H9 (cell line): ENCODE measurements at regions not wholly inside any gene's neighbourhood (a gene's known extent, or its start where the extent isn't known, plus 50 kb on each side); places are given as distances from the start of the nearest gene placed in this dataset.

ENCODE experiments used
- DNase-seq: peaks from one replicate; pipeline ENCODE4 v3.0.0-alpha.2; 2017
- H2AFZ ChIP-seq: one replicate; pipeline ENCODE4 v1.6.1; 2013; ENCODE audit warnings: mild to moderate bottlenecking, low read length, control low read depth, moderate library complexity
- H2AK5ac ChIP-seq: 2 replicates; pipeline ENCODE4 v1.6.1; 2013; ENCODE audit warnings: low read length, control low read depth, mixed read lengths; ENCODE audit not compliant: insufficient read length
- H2BK120ac ChIP-seq: one replicate; pipeline ENCODE4 v1.6.1; 2013; ENCODE audit warnings: low read depth, mild to moderate bottlenecking, low read length, control low read depth, inconsistent platforms; ENCODE audit not compliant: poor library complexity, severe bottlenecking
- H2BK12ac ChIP-seq: 2 replicates; pipeline ENCODE4 v1.6.1; 2013; ENCODE audit warnings: low read length, control low read depth, mixed read lengths, low read depth; ENCODE audit not compliant: insufficient read length
- H2BK15ac ChIP-seq: 2 replicates; pipeline ENCODE4 v1.6.1; 2013; ENCODE audit warnings: low read depth, low read length, control low read depth
- H2BK20ac ChIP-seq: one replicate; pipeline ENCODE4 v1.6.1; 2013; ENCODE audit warnings: low read depth, mild to moderate bottlenecking, low read length, control low read depth, inconsistent platforms; ENCODE audit not compliant: poor library complexity, severe bottlenecking
- H2BK5ac ChIP-seq: 2 replicates; pipeline ENCODE4 v1.6.1; 2013; ENCODE audit warnings: low read length, control low read depth, mixed read lengths; ENCODE audit not compliant: insufficient read length
- H3K14ac ChIP-seq: 2 replicates; pipeline ENCODE4 v1.6.1; 2013; ENCODE audit warnings: low read length, control low read depth; ENCODE audit not compliant: insufficient read depth
- H3K18ac ChIP-seq: 2 replicates; pipeline ENCODE4 v1.6.1; 2013; ENCODE audit warnings: low read depth, mild to moderate bottlenecking, mixed read lengths, low read length, control low read depth; ENCODE audit not compliant: insufficient read length
- H3K23ac ChIP-seq: 2 replicates; pipeline ENCODE4 v1.6.1; 2013; ENCODE audit warnings: low read length, control low read depth, mixed read lengths, low read depth; ENCODE audit not compliant: insufficient read length
- H3K23me2 ChIP-seq: 2 replicates; pipeline ENCODE4 v1.6.1; 2013; ENCODE audit warnings: low read depth, mild to moderate bottlenecking, mixed read lengths, low read length, control low read depth; ENCODE audit not compliant: insufficient read length, poor library complexity, severe bottlenecking
- H3K27ac ChIP-seq: 2 replicates; pipeline ENCODE4 v1.5.1; 2013; ENCODE audit warnings: low read length, control low read depth, mixed read lengths, low read depth; ENCODE audit not compliant: insufficient read length
- H3K27me3 ChIP-seq: 2 replicates; pipeline ENCODE4 v1.6.1; 2013; ENCODE audit warnings: low read length, control low read depth, inconsistent platforms; ENCODE audit not compliant: insufficient read depth
- H3K4ac ChIP-seq: 2 replicates; pipeline ENCODE4 v1.6.1; 2013; ENCODE audit warnings: low read depth, mild to moderate bottlenecking, control low read depth, inconsistent platforms, low read length, moderate library complexity
- H3K4me1 ChIP-seq: 2 replicates; pipeline ENCODE4 v1.6.1; 2013; ENCODE audit warnings: low read length, control low read depth, inconsistent platforms; ENCODE audit not compliant: insufficient read depth
- H3K4me2 ChIP-seq: 2 replicates; pipeline ENCODE4 v1.6.1; 2013; ENCODE audit warnings: low read length, control low read depth, mixed read lengths; ENCODE audit not compliant: insufficient read length, insufficient read depth
- H3K56ac ChIP-seq: 2 replicates; pipeline ENCODE4 v1.6.1; 2013; ENCODE audit warnings: low read depth, mild to moderate bottlenecking, mixed read lengths, low read length, control low read depth; ENCODE audit not compliant: insufficient read length
- H3K79me1 ChIP-seq: 2 replicates; pipeline ENCODE4 v1.6.1; 2013; ENCODE audit warnings: low read depth, mild to moderate bottlenecking, moderate library complexity, low read length, control low read depth, inconsistent platforms; ENCODE audit not compliant: insufficient read depth, poor library complexity, severe bottlenecking
- H3K79me2 ChIP-seq: 2 replicates; pipeline ENCODE4 v1.6.1; 2013; ENCODE audit warnings: low read length, control low read depth, inconsistent platforms; ENCODE audit not compliant: insufficient read depth
- H3K9ac ChIP-seq: 2 replicates; pipeline ENCODE4 v1.6.1; 2013; ENCODE audit warnings: low read length, control low read depth, mixed read lengths; ENCODE audit not compliant: insufficient read length; ENCODE audit errors: extremely low read depth
- H3K9me3 ChIP-seq: one replicate; pipeline ENCODE4 v1.6.1; 2013; ENCODE audit warnings: low read depth, low read length, inconsistent platforms; ENCODE audit not compliant: control insufficient read depth
- H3T11ph ChIP-seq: one replicate; pipeline ENCODE4 v1.6.1; 2013; ENCODE audit warnings: mild to moderate bottlenecking, low read length, control low read depth, inconsistent platforms
- H4K20me1 ChIP-seq: one replicate; pipeline ENCODE4 v1.6.1; 2013; ENCODE audit not compliant: control insufficient read depth, insufficient read length, insufficient read depth
- H4K5ac ChIP-seq: 2 replicates; pipeline ENCODE4 v1.6.1; 2013; ENCODE audit warnings: low read depth, mild to moderate bottlenecking, mixed read lengths, low read length, control low read depth; ENCODE audit not compliant: insufficient read length
- H4K8ac ChIP-seq: replicated peaks from 2 replicates; pipeline ENCODE4 v1.6.1; 2013; ENCODE audit warnings: low read length, control low read depth, mixed read lengths, low read depth; ENCODE audit not compliant: insufficient read length
- H4K91ac ChIP-seq: 2 replicates; pipeline ENCODE4 v1.6.1; 2013; ENCODE audit warnings: low read depth, mild to moderate bottlenecking, moderate library complexity, mixed read lengths, low read length, control low read depth; ENCODE audit not compliant: insufficient read length
- H3K27ac Mint-ChIP-seq, 3 experiments: 2 replicates in 2 of 3; 3 replicates in 1 of 3; pipeline ENCODE4 v1.8.0; 2020 to 2021; ENCODE audit warnings: mixed read lengths in 3 of 3, mild to moderate bottlenecking in 1 of 3, moderate library complexity in 1 of 3
- H3K27me3 Mint-ChIP-seq: 2 replicates; pipeline ENCODE4 v1.8.0; 2021; ENCODE audit warnings: low read depth, mild to moderate bottlenecking, moderate library complexity, mixed read lengths
- H3K36me3 Mint-ChIP-seq, 3 experiments: 2 replicates in 2 of 3; 3 replicates in 1 of 3; pipeline ENCODE4 v1.8.0; 2020 to 2021; ENCODE audit warnings: low read depth in 3 of 3, mixed read lengths in 3 of 3; ENCODE audit not compliant: insufficient read depth in 1 of 3
- H3K4me1 Mint-ChIP-seq, 2 experiments: 2 replicates each; pipeline ENCODE4 v1.8.0; 2020; ENCODE audit warnings: mixed read lengths in 2 of 2
- H3K4me3 Mint-ChIP-seq, 2 experiments: 2 replicates in 1 of 2; 3 replicates in 1 of 2; pipeline ENCODE4 v1.8.0; 2020 to 2021; ENCODE audit warnings: mild to moderate bottlenecking in 2 of 2, mixed read lengths in 2 of 2, moderate library complexity in 1 of 2
- H3K9me3 Mint-ChIP-seq, 2 experiments: 2 replicates in 1 of 2; 3 replicates in 1 of 2; pipeline ENCODE4 v1.8.0; 2020; ENCODE audit warnings: mild to moderate bottlenecking in 2 of 2, mixed read lengths in 2 of 2, moderate library complexity in 1 of 2
- WGBS: extraction: QIAGEN DNeasy Blood & Tissue Kit; methylation state at CpG from one replicate; pipeline ENCODE4 v1.1.7; 2013; ENCODE audit warnings: missing lambda C conversion rate, low lambda C conversion rate, mixed read lengths; ENCODE audit not compliant: insufficient read length; ENCODE audit errors: extremely low coverage; 5-methylcytosine and 5-hydroxymethylcytosine counted together
- TF ChIP-seq, protein P1 (sequence below): fragments of 200-600 bp; sonication (generic); conservative IDR thresholded peaks from 3 replicates; pipeline ENCODE4 v1.8.0; 2021; ENCODE audit warnings: antibody characterized with exemption, mild to moderate bottlenecking

DNA sequence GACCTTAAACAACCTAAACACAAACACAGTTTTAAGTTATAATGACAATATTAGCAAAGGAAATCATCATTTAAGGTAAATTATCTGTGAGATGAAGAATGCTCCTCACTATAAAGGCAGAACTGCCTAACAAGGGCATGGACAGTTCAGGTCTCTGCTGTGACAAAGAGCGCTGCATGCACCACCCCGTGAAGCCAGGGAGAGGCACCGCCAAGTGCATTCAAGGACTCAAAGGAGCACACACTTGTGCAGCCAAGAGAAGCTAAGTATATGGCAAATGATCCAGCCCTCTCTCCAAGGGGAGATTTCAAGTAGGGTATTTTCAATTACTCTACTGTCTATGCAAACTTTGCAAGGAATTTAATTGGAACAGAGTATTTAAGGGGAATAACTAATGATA, 126.0 kb downstream of the RAP2A start:
- Histone ChIP-seq H3K18ac (no peak overlapping the region), H3K14ac (no peak overlapping the region), H4K8ac (no peak overlapping the region), H4K5ac (no peak overlapping the region), H3K9me3 (no peaks in the 10 kb centered on the region), H2BK120ac (no peak overlapping the region), H2AK5ac (no peak overlapping the region), H3K79me2 (no peaks in the 10 kb centered on the region), H3K4ac (no peak overlapping the region), H3T11ph (no peak overlapping the region), H3K27ac (no peak overlapping the region), H2BK15ac (no peak overlapping the region), H4K20me1 (no peaks in the 10 kb centered on the region), H3K23ac (no peak overlapping the region), H3K27me3 (no peaks in the 10 kb centered on the region), H2BK20ac (no peak overlapping the region), H3K79me1 (no peaks in the 10 kb centered on the region), H3K4me2 (no peak overlapping the region), H3K56ac (no peak overlapping the region), H2BK12ac (no peak overlapping the region), H3K23me2 (no peaks in the 10 kb centered on the region), H4K91ac (no peak overlapping the region), H3K9ac (no peak overlapping the region), H3K4me1 (no peaks in the 10 kb centered on the region), H2AFZ (no peak overlapping the region), H2BK5ac (no peak overlapping the region)
- H3K4me3 Mint-ChIP-seq = no peak overlapping the region
- H3K4me1 Mint-ChIP-seq = no peaks in the 10 kb centered on the region
- no peak for DNase-seq
- no CpG with 5 or more reads among the region's 3 CpGs for WGBS
- TF ChIP-seq, protein P1, sequence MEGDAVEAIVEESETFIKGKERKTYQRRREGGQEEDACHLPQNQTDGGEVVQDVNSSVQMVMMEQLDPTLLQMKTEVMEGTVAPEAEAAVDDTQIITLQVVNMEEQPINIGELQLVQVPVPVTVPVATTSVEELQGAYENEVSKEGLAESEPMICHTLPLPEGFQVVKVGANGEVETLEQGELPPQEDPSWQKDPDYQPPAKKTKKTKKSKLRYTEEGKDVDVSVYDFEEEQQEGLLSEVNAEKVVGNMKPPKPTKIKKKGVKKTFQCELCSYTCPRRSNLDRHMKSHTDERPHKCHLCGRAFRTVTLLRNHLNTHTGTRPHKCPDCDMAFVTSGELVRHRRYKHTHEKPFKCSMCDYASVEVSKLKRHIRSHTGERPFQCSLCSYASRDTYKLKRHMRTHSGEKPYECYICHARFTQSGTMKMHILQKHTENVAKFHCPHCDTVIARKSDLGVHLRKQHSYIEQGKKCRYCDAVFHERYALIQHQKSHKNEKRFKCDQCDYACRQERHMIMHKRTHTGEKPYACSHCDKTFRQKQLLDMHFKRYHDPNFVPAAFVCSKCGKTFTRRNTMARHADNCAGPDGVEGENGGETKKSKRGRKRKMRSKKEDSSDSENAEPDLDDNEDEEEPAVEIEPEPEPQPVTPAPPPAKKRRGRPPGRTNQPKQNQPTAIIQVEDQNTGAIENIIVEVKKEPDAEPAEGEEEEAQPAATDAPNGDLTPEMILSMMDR = no peak
- no peak overlapping the region for H3K27ac Mint-ChIP-seq
- no peaks in the 10 kb centered on the region for H3K36me3 Mint-ChIP-seq
- no peaks in the 10 kb centered on the region; a peak in 1 of 5 replicates for H3K9me3 Mint-ChIP-seq
- H3K27me3 Mint-ChIP-seq = no peaks in the 10 kb centered on the region; the same call in 1 of the 2 replicates
